Adrenal gland (tissue), 9 donors: ENCODE measurements at regions not wholly inside any gene's neighbourhood (a gene's known extent, or its start where the extent isn't known, plus 50 kb on each side); places are given as distances from the start of the nearest gene placed in this dataset.

Source experiments
- DNase-seq, 7 donors: peaks; one replicate each; pipeline ENCODE4 v3.0.0-alpha.2; 2019 to 2020
- H3K27ac ChIP-seq, 5 donors: fragments of 200-600 bp; sonication (generic) in 4 of 5; 1 replicate in 3 of 5; 2 replicates in 2 of 5; pipeline versions ENCODE4 v1.5.1 to v1.8.0; 2016 to 2020; ENCODE audit warnings: mild to moderate bottlenecking in 1 of 5
- H3K27me3 ChIP-seq: fragments of 200-600 bp; 2 replicates; pipeline ENCODE4 v1.8.0; 2021
- H3K36me3 ChIP-seq, 2 donors: fragments of 200-600 bp; replicated peaks in 1 of 2; 1 replicate in 1 of 2; 2 replicates in 1 of 2; pipeline versions ENCODE4 v1.5.1 to v1.8.0; 2018 to 2022
- H3K4me1 ChIP-seq, 2 donors: fragments of 200-600 bp; replicated peaks in 1 of 2; 1 replicate in 1 of 2; 2 replicates in 1 of 2; pipeline versions ENCODE4 v1.5.1 to v1.8.0; 2018 to 2021
- H3K4me3 ChIP-seq, 4 donors: fragments of 200-600 bp; sonication (generic) in 3 of 4; one replicate each; pipeline ENCODE4 v1.5.1; 2016 to 2018
- H3K9me3 ChIP-seq, 3 donors: fragments of 200-600 bp; sonication (generic) in 1 of 3; replicated peaks in 1 of 3; 1 replicate in 2 of 3; 2 replicates in 1 of 3; pipeline versions ENCODE4 v1.5.1 to v1.8.0; 2016 to 2021
- POLR2A ChIP-seq, 2 donors: fragments of 450-650 bp; IDR thresholded peaks; one replicate each; pipeline ENCODE4 v1.6.1; 2017; ENCODE audit warnings: antibody characterized with exemption in 2 of 2, mild to moderate bottlenecking in 2 of 2, moderate library complexity in 1 of 2
- WGBS, 4 donors: extraction: QIAGEN DNeasy Blood & Tissue Kit in 2 of 4; methylation state at CpG; one replicate each; pipeline versions ENCODE4 v1.1.5 to v1.1.7; 2013 to 2017; 5-methylcytosine and 5-hydroxymethylcytosine counted together
- intact Hi-C, 2 donors: fragments of 100-400 bp; cut with DNase I; formaldehyde crosslinking; loops; one replicate each; pipeline versions ENCODE4 v1.14.1 to v1.15.0; 2022 to 2023
- TF ChIP-seq, protein P1 (sequence below), 6 experiments: fragments of 450-650 bp in 4 of 6; fragments of 200-600 bp in 2 of 6; sonication (generic) in 1 of 6; IDR thresholded peaks; 1 replicate in 5 of 6; 2 replicates in 1 of 6; pipeline versions ENCODE4 v1.5.1 to v1.8.0; 2016 to 2021; ENCODE audit warnings: antibody characterized with exemption in 6 of 6, mild to moderate bottlenecking in 2 of 6, moderate library complexity in 1 of 6
- donor health status: healthy with polysubstance abuse.
- donor health status: Bipolar disorder and iron deficiency.
- donor health status: DM: yes; HTN: yes; CAD: no.
- donor health status: DM: no; HTN: no; CAD: no.
- donor health status: DM: no; HTN: no; CAD: no.

- TF ChIP-seq, protein P1, sequence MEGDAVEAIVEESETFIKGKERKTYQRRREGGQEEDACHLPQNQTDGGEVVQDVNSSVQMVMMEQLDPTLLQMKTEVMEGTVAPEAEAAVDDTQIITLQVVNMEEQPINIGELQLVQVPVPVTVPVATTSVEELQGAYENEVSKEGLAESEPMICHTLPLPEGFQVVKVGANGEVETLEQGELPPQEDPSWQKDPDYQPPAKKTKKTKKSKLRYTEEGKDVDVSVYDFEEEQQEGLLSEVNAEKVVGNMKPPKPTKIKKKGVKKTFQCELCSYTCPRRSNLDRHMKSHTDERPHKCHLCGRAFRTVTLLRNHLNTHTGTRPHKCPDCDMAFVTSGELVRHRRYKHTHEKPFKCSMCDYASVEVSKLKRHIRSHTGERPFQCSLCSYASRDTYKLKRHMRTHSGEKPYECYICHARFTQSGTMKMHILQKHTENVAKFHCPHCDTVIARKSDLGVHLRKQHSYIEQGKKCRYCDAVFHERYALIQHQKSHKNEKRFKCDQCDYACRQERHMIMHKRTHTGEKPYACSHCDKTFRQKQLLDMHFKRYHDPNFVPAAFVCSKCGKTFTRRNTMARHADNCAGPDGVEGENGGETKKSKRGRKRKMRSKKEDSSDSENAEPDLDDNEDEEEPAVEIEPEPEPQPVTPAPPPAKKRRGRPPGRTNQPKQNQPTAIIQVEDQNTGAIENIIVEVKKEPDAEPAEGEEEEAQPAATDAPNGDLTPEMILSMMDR (IDR thresholded peaks at IDR 0.05) = no peak
- no peak for TF ChIP-seq POLR2A (IDR thresholded peaks at IDR 0.05)
- H3K9me3 ChIP-seq = no peaks in the 10 kb centered on the region
- WGBS, 4 donors = 29 to 85% (median 44%) methylated on average over 5 of the region's 5 CpGs
- no peaks in the 10 kb centered on the region for H3K36me3 ChIP-seq
- no peak overlapping the region for H3K27ac ChIP-seq
- intact Hi-C loops = no loop called here
- DNase-seq = no peak
- no peaks in the 10 kb centered on the region for H3K27me3 ChIP-seq
- no peak overlapping the region for H3K4me3 ChIP-seq
- H3K4me1 ChIP-seq = peaks cover 0 to 8% of the 10 kb centered on the region in 2 donors
Observed at GRCh38 chr16:65786916-65787315, 579.6 kb upstream of the CDH5 start.

GRCh38 chr16:65783709-65784474 is 582.6 kb upstream of the CDH5 start:
- Histone ChIP-seq H3K36me3 (no peaks in the 10 kb centered on the region), H3K9me3 (no peaks in the 10 kb centered on the region), H3K27me3 (no peaks in the 10 kb centered on the region), H3K27ac (no peak overlapping the region), H3K4me3 (no peak overlapping the region), H3K4me1 (peaks cover 0 to 8% of the 10 kb centered on the region in 2 donors)
- WGBS, 4 donors = 64 to 71% (median 68%) methylated on average over 5 to 7 of the region's 7 CpGs
- TF ChIP-seq, protein P1 (IDR thresholded peaks at IDR 0.05) = no peak
- no peak for TF ChIP-seq POLR2A (IDR thresholded peaks at IDR 0.05)
- intact Hi-C loops = no loop called here
- DNase-seq = no peak

DNA sequence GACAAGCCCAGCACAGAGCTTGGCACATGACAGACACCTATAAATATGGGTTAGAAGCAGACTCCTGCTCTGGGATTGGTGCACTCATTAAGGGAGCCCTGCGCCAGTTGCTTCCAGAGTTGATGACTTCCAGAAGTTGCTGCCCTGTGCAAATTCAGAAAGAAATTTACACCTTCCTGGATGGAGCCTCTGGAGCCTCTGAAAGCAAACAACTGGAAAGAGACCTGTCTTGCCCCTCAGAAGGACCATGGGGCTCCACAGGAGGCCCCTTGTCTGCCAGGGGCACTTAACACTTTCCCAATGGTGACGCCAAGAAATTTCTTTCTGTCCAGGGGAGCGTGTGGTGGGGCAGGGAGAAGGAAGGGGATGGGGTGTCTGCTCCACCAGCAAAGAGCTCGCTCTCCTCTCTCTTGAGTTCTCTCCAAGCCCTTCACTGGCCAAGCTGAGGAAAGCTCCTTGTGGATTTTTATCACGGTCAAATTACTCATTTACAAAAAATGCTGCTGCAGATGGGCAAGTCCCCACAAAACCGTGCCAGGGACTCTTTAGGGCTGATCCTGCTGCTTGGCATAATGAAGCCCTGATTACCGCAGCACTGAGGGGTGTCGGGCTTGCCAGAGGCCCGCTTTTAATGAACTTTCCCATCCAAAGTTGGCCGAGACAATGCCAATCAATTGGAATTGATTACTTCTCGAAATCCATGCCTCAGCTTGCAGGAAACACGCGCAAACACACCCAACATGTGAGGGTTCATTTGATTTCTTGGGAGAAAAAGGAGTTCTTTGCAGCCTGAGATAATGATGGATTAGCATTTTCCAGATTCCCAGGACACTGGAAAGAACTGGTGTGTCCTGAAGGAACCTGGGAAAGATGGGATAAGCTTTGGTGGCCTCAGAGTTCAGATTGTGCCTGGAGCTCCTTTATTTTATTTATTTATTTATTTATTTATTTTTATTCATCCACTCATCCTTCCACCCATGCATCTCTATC is 583.6 kb upstream of the CDH5 start:
- Histone ChIP-seq H3K9me3 (no peaks in the 10 kb centered on the region), H3K4me3 (no peak overlapping the region), H3K27ac (no peak overlapping the region), H3K27me3 (no peaks in the 10 kb centered on the region), H3K36me3 (no peaks in the 10 kb centered on the region), H3K4me1 (peaks cover 0 to 8% of the 10 kb centered on the region in 2 donors)
- DNase-seq = peak in 6 of 7 donors; percentile 39 to 56 (median 48)
- TF ChIP-seq POLR2A (IDR thresholded peaks at IDR 0.05) = no peak
- TF ChIP-seq, protein P1 (IDR thresholded peaks at IDR 0.05) = no peak
- 62 to 81% (median 64%) methylated on average over 12 to 13 of the region's 13 CpGs for WGBS, 4 donors
- intact Hi-C loops = no loop called here

- no peak overlapping the region for H3K27ac ChIP-seq
- no peak overlapping the region for H3K4me3 ChIP-seq
- H3K27me3 ChIP-seq = no peaks in the 10 kb centered on the region
- DNase-seq = no peak
- H3K9me3 ChIP-seq = peaks cover 0 to 4% (median 0%) of the 10 kb centered on the region in 3 donors
- H3K36me3 ChIP-seq = no peaks in the 10 kb centered on the region
- TF ChIP-seq, protein P1 (IDR thresholded peaks at IDR 0.05) = no peak
- no peak for TF ChIP-seq POLR2A (IDR thresholded peaks at IDR 0.05)
- intact Hi-C loops = no loop called here
- peaks cover 0 to 8% of the 10 kb centered on the region in 2 donors for H3K4me1 ChIP-seq
Observed at GRCh38 chr16:65781855-65782254, 584.6 kb upstream of the CDH5 start.
